ENCODE measurements at regions not wholly inside any gene's neighbourhood (a gene's known extent, or its start where the extent isn't known, plus 50 kb on each side); places are given as distances from the start of the nearest gene placed in this dataset.
A peak's percentile ranks its signal among the peaks of the same experiment; 100 is the strongest.

DNA sequence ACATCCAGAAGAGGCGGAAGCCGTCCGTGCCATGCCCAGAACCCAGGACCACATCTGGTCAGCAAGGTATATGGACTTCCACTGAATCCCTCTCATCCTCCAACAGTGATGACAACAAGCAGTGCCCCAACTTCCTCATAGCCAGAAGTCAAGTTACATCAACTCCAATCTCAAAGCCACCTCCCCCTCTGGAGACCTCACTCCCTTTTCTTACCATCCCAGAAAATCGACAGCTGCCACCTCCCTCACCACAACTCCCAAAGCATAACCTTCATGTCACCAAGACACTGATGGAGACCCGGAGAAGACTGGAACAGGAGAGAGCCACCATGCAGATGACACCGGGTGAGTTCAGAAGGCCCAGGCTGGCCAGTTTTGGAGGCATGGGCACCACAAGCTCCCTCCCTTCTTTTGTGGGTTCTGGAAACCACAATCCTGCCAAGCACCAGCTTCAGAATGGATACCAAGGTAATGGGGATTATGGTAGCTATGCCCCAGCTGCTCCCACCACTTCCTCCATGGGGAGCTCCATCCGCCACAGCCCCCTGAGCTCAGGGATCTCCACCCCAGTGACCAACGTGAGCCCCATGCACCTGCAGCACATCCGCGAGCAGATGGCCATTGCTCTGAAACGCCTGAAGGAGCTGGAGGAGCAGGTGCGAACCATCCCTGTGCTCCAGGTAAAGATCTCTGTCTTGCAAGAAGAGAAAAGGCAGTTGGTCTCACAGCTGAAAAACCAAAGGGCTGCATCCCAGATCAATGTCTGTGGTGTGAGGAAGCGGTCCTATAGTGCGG, 130.3 kb upstream of the DMRT1 start:
- WGBS (ENCODE audit: insufficient coverage, low coverage, low lambda C conversion rate, missing lambda C conversion rate) = 63% methylated on average over 5 of the region's 14 CpGs
- no peaks in the 10 kb centered on the region for H3K9me3 ChIP-seq
- DNase-seq (no peak), ATAC-seq (no peak)
- peak overlapping the region in 1 of 3 donors; percentile 15 for H3K27ac ChIP-seq
- H3K36me3 ChIP-seq = peaks cover 0 to 43% (median 18%) of the 10 kb centered on the region in 4 donors
- no peak for TF ChIP-seq CTCF (IDR thresholded peaks at IDR 0.05)
- TF ChIP-seq POLR2A (IDR thresholded peaks at IDR 0.05) = no peak
- H3K4me3 ChIP-seq = no peak overlapping the region
- peaks cover 0 to 63% (median 24%) of the 10 kb centered on the region in 4 donors for H3K4me1 ChIP-seq
- intact Hi-C loops (cut with DNase I) = no loop called here
- no peaks in the 10 kb centered on the region for H3K27me3 ChIP-seq

GRCh38 chr9:711761-712553, 129.5 kb upstream of the DMRT1 start:
- Histone ChIP-seq H3K27ac (peak overlapping the region in 1 of 3 donors; percentile 15), H3K36me3 (peaks cover 0 to 43% (median 18%) of the 10 kb centered on the region in 4 donors), H3K4me1 (peaks cover 0 to 71% (median 27%) of the 10 kb centered on the region in 4 donors), H3K27me3 (no peaks in the 10 kb centered on the region), H3K4me3 (no peak overlapping the region), H3K9me3 (no peaks in the 10 kb centered on the region)
- no peak for DNase-seq
- ATAC-seq = no peak
- TF ChIP-seq POLR2A (IDR thresholded peaks at IDR 0.05) (no peak), CTCF (IDR thresholded peaks at IDR 0.05) (no peak)
- intact Hi-C loops (cut with DNase I) = no loop called here
- WGBS (ENCODE audit: insufficient coverage, low coverage, low lambda C conversion rate, missing lambda C conversion rate) = 86% methylated on average over 22 of the region's 22 CpGs

GRCh38 chr9:712643-713042, 128.9 kb upstream of the DMRT1 start:
- 85% methylated on average over 6 of the region's 16 CpGs for WGBS (ENCODE audit: insufficient coverage, low coverage, low lambda C conversion rate, missing lambda C conversion rate)

DNA sequence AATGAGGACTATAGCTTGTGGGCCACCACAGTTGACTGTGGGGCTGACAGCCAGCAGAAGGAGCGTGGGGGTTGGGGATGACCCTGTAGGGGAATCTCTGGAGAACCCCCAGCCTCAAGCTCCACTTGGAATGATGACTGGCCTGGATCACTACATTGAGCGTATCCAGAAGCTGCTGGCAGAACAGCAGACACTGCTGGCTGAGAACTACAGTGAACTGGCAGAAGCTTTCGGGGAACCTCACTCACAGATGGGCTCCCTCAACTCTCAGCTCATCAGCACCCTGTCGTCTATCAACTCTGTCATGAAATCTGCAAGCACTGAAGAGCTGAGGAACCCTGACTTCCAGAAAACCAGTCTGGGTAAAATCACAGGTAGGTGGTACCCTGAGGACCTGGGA, 128.4 kb upstream of the DMRT1 start:
- Histone ChIP-seq H3K4me1 (peaks cover 0 to 82% (median 27%) of the 10 kb centered on the region in 4 donors), H3K36me3 (peaks cover 0 to 43% (median 18%) of the 10 kb centered on the region in 4 donors), H3K27me3 (no peaks in the 10 kb centered on the region), H3K4me3 (no peak overlapping the region), H3K9me3 (no peaks in the 10 kb centered on the region), H3K27ac (peak overlapping the region in 1 of 3 donors; percentile 19)
- TF ChIP-seq POLR2A (IDR thresholded peaks at IDR 0.05) = no peak
- no peak for TF ChIP-seq CTCF (IDR thresholded peaks at IDR 0.05)
- ATAC-seq = no peak
- WGBS (ENCODE audit: insufficient coverage, low coverage, low lambda C conversion rate, missing lambda C conversion rate) = 62% methylated on average over 4 of the region's 4 CpGs
- DNase-seq = no peak
- intact Hi-C loops (cut with DNase I) = no loop called here

More at GRCh38 chr9:712643-713042, 128.9 kb upstream of the DMRT1 start:
- Histone ChIP-seq H3K27me3 (no peaks in the 10 kb centered on the region), H3K36me3 (peaks cover 0 to 43% (median 18%) of the 10 kb centered on the region in 4 donors), H3K4me1 (peaks cover 0 to 78% (median 27%) of the 10 kb centered on the region in 4 donors), H3K4me3 (no peak overlapping the region), H3K27ac (peak overlapping the region in 1 of 3 donors; percentile 19), H3K9me3 (no peaks in the 10 kb centered on the region)
- DNase-seq (no peak), ATAC-seq (no peak)
- intact Hi-C loops (cut with DNase I) = no loop called here
- TF ChIP-seq POLR2A (IDR thresholded peaks at IDR 0.05) = no peak
- TF ChIP-seq CTCF (IDR thresholded peaks at IDR 0.05) = no peak
